ENCODE measurements at regions not wholly inside any gene's neighbourhood (a gene's known extent, or its start where the extent isn't known, plus 50 kb on each side); places are given as distances from the start of the nearest gene placed in this dataset.

DNA sequence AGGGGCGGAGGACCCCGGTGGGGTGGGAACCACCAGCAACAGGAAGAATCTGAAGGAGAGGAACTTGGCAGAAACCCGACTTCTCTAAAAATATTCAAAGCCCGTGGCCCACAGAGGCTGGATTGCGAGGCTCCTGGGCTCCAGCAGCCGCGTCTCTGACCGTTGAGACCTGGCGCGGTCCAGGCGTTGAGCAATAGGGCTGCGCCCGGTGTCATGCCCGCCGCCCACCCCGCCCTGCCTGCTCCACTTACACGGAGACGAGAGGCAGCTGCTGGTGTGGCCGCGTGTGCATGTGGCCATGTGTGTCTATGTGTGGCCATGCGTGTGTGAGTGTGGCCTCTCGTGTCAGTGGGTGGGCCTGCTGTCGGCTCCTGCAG, 83.6 kb downstream of the IRF8 start:
- TF ChIP-seq POLR2AphosphoS5 (IDR thresholded peaks at IDR 0.05; ENCODE audit: low read depth, low read length) (no peak), POLR2A (IDR thresholded peaks at IDR 0.05; ENCODE audit: low read depth, low read length) (no peak), TAF1 (IDR thresholded peaks at IDR 0.05; ENCODE audit: low read depth, low read length) (no peak), SPI1 (IDR thresholded peaks at IDR 0.05; ENCODE audit: low read depth, low read length) (no peak), PAX5 (IDR thresholded peaks at IDR 0.05; ENCODE audit: insufficient read depth, low read length, severe bottlenecking) (no peak), POU2F2 (IDR thresholded peaks at IDR 0.05; ENCODE audit: low read depth, low read length) (no peak)
